ENCODE measurements at regions not wholly inside any gene's neighbourhood (a gene's known extent, or its start where the extent isn't known, plus 50 kb on each side); places are given as distances from the start of the nearest gene placed in this dataset.

- H3K36me3 Mint-ChIP-seq (ENCODE audit: low read depth): no peaks in the 10 kb centered on the region
- H3K9me3 Mint-ChIP-seq: no peaks in the 10 kb centered on the region
- TF ChIP-seq CTCF (IDR thresholded peaks at IDR 0.05): no peak
- no peaks in the 10 kb centered on the region for H3K4me1 Mint-ChIP-seq (ENCODE audit: low read depth)
- H3K4me3 Mint-ChIP-seq: no peak overlapping the region
- H3K27ac Mint-ChIP-seq: no peak overlapping the region
- H3K27me3 Mint-ChIP-seq (ENCODE audit: insufficient read depth): peaks cover 38% of the 10 kb centered on the region
- DNase-seq: no peak
These were observed 60.2 kb upstream of the CDON start for GRCh38 chr11:126122863-126123262.

- Mint-ChIP-seq H3K27me3 (ENCODE audit: insufficient read depth) (peaks cover 37% of the 10 kb centered on the region), H3K4me3 (no peak overlapping the region), H3K36me3 (ENCODE audit: low read depth) (no peaks in the 10 kb centered on the region), H3K9me3 (no peaks in the 10 kb centered on the region), H3K27ac (no peak overlapping the region), H3K4me1 (ENCODE audit: low read depth) (no peaks in the 10 kb centered on the region)
- no peak for DNase-seq
- TF ChIP-seq CTCF (IDR thresholded peaks at IDR 0.05): no peak
These were observed 58.6 kb upstream of the CDON start for GRCh38 chr11:126121296-126121695.

- no peak for DNase-seq
- TF ChIP-seq CTCF (IDR thresholded peaks at IDR 0.05): no peak
- Mint-ChIP-seq H3K9me3 (no peaks in the 10 kb centered on the region), H3K4me3 (no peak overlapping the region), H3K4me1 (ENCODE audit: low read depth) (peaks cover 15% of the 10 kb centered on the region), H3K27ac (no peak overlapping the region), H3K36me3 (ENCODE audit: low read depth) (no peaks in the 10 kb centered on the region), H3K27me3 (ENCODE audit: insufficient read depth) (peaks cover 38% of the 10 kb centered on the region)
These were observed 56.1 kb upstream of the CDON start for GRCh38 chr11:126118806-126119205.

GRCh38 chr11:126115816-126116331 is 53.2 kb upstream of the CDON start:
- Mint-ChIP-seq H3K36me3 (ENCODE audit: low read depth) (no peaks in the 10 kb centered on the region), H3K9me3 (no peaks in the 10 kb centered on the region), H3K4me3 (no peak overlapping the region), H3K4me1 (ENCODE audit: low read depth) (peaks cover 17% of the 10 kb centered on the region), H3K27ac (peak overlapping the region; percentile 64), H3K27me3 (ENCODE audit: insufficient read depth) (peaks cover 40% of the 10 kb centered on the region)
- TF ChIP-seq CTCF (IDR thresholded peaks at IDR 0.05): peak; percentile 42; the same call in 1 of the 2 replicates
- peak; percentile 74 for DNase-seq

- TF ChIP-seq CTCF (IDR thresholded peaks at IDR 0.05): no peak
- Mint-ChIP-seq H3K36me3 (ENCODE audit: low read depth) (no peaks in the 10 kb centered on the region), H3K27ac (no peak overlapping the region), H3K9me3 (no peaks in the 10 kb centered on the region), H3K4me3 (no peak overlapping the region), H3K27me3 (ENCODE audit: insufficient read depth) (peaks cover 33% of the 10 kb centered on the region), H3K4me1 (ENCODE audit: low read depth) (peaks cover 25% of the 10 kb centered on the region)
- DNase-seq: no peak
These were observed 52.4 kb upstream of the CDON start for GRCh38 chr11:126115127-126115495.

All from HFFc6 (cell line).